ENCODE measurements at regions not wholly inside any gene's neighbourhood (a gene's known extent, or its start where the extent isn't known, plus 50 kb on each side); places are given as distances from the start of the nearest gene placed in this dataset.

GRCh38 chr9:134247918-134248631 lies 78.2 kb upstream of the RXRA start:
- Mint-ChIP-seq H3K27me3 (peaks cover 14 to 17% of the 10 kb centered on the region in 2 donors), H3K9me3 (peaks cover 4% of the 10 kb centered on the region), H3K4me1 (ENCODE audit: low read depth in 2 of 2) (peaks cover 0 to 4% of the 10 kb centered on the region in 2 donors), H3K4me3 (no peak overlapping the region), H3K36me3 (peaks cover 10% of the 10 kb centered on the region), H3K27ac (no peak overlapping the region)
- DNase-seq (ENCODE audit: low spot score), result no peak
- no peak for ATAC-seq

GRCh38 chr9:134251296-134252069 lies 74.8 kb upstream of the RXRA start:
- H3K9me3 Mint-ChIP-seq, result peaks cover 4% of the 10 kb centered on the region
- H3K27me3 Mint-ChIP-seq, result peaks cover 0 to 9% of the 10 kb centered on the region in 2 donors
- H3K36me3 Mint-ChIP-seq, result peaks cover 6% of the 10 kb centered on the region
- peaks cover 0 to 7% of the 10 kb centered on the region in 2 donors for H3K4me1 Mint-ChIP-seq (ENCODE audit: low read depth in 2 of 2)
- H3K27ac Mint-ChIP-seq, result no peak overlapping the region
- no peak overlapping the region for H3K4me3 Mint-ChIP-seq
- DNase-seq (ENCODE audit: low spot score) (no peak), ATAC-seq (no peak)

GRCh38 chr9:134252084-134252830 lies 74.0 kb upstream of the RXRA start:
- no peak for ATAC-seq

GRCh38 chr9:134253606-134254205 lies 72.5 kb upstream of the RXRA start:
- DNase-seq (ENCODE audit: low spot score), result no peak
- Mint-ChIP-seq H3K4me3 (no peak overlapping the region), H3K27ac (no peak overlapping the region), H3K36me3 (no peaks in the 10 kb centered on the region), H3K4me1 (ENCODE audit: low read depth in 2 of 2) (peaks cover 0 to 7% of the 10 kb centered on the region in 2 donors), H3K27me3 (peaks cover 0 to 9% of the 10 kb centered on the region in 2 donors), H3K9me3 (no peaks in the 10 kb centered on the region)
- no peak for ATAC-seq

More at GRCh38 chr9:134252084-134252830, 74.0 kb upstream of the RXRA start:
- DNase-seq (ENCODE audit: low spot score), result no peak
- Mint-ChIP-seq H3K9me3 (peaks cover 4% of the 10 kb centered on the region), H3K4me1 (ENCODE audit: low read depth in 2 of 2) (peaks cover 0 to 7% of the 10 kb centered on the region in 2 donors), H3K4me3 (no peak overlapping the region), H3K27ac (no peak overlapping the region), H3K27me3 (peaks cover 0 to 9% of the 10 kb centered on the region in 2 donors), H3K36me3 (peaks cover 6% of the 10 kb centered on the region)

GRCh38 chr9:134258332-134258731 lies 67.9 kb upstream of the RXRA start:
- Mint-ChIP-seq H3K4me1 (ENCODE audit: low read depth in 2 of 2) (peaks cover 0 to 7% of the 10 kb centered on the region in 2 donors), H3K27ac (no peak overlapping the region), H3K4me3 (no peak overlapping the region), H3K9me3 (no peaks in the 10 kb centered on the region), H3K36me3 (no peaks in the 10 kb centered on the region), H3K27me3 (peaks cover 0 to 9% of the 10 kb centered on the region in 2 donors)
- DNase-seq (ENCODE audit: low spot score), result no peak
- ATAC-seq, result no peak

- peaks cover 0 to 2% of the 10 kb centered on the region in 2 donors for H3K4me1 Mint-ChIP-seq (ENCODE audit: low read depth in 2 of 2)
- no peaks in the 10 kb centered on the region for H3K36me3 Mint-ChIP-seq
- ATAC-seq (no peak), DNase-seq (ENCODE audit: low spot score) (no peak)
- H3K27ac Mint-ChIP-seq, result no peak overlapping the region
- no peaks in the 10 kb centered on the region for H3K9me3 Mint-ChIP-seq
- peaks cover 0 to 3% of the 10 kb centered on the region in 2 donors for H3K27me3 Mint-ChIP-seq
- H3K4me3 Mint-ChIP-seq, result no peak overlapping the region
Measured at GRCh38 chr9:134258828-134259546, 67.3 kb upstream of the RXRA start.

GRCh38 chr9:134259708-134260107 lies 66.5 kb upstream of the RXRA start:
- H3K9me3 Mint-ChIP-seq, result no peaks in the 10 kb centered on the region
- no peak overlapping the region for H3K27ac Mint-ChIP-seq
- ATAC-seq (no peak), DNase-seq (ENCODE audit: low spot score) (no peak)
- H3K27me3 Mint-ChIP-seq, result no peaks in the 10 kb centered on the region
- H3K4me3 Mint-ChIP-seq, result no peak overlapping the region
- no peaks in the 10 kb centered on the region for H3K4me1 Mint-ChIP-seq (ENCODE audit: low read depth in 2 of 2)
- H3K36me3 Mint-ChIP-seq, result no peaks in the 10 kb centered on the region

GRCh38 chr9:134260801-134261200 lies 65.5 kb upstream of the RXRA start:
- Mint-ChIP-seq H3K27ac (no peak overlapping the region), H3K4me1 (ENCODE audit: low read depth in 2 of 2) (no peaks in the 10 kb centered on the region), H3K9me3 (no peaks in the 10 kb centered on the region), H3K36me3 (no peaks in the 10 kb centered on the region), H3K4me3 (no peak overlapping the region), H3K27me3 (peaks cover 1 to 3% of the 10 kb centered on the region in 2 donors)
- no peak for ATAC-seq
- no peak for DNase-seq (ENCODE audit: low spot score)

GRCh38 chr9:134262035-134262434 lies 64.2 kb upstream of the RXRA start:
- H3K4me1 Mint-ChIP-seq (ENCODE audit: low read depth in 2 of 2), result no peaks in the 10 kb centered on the region
- no peaks in the 10 kb centered on the region for H3K9me3 Mint-ChIP-seq
- H3K4me3 Mint-ChIP-seq, result no peak overlapping the region
- no peak overlapping the region for H3K27ac Mint-ChIP-seq
- H3K27me3 Mint-ChIP-seq, result peaks cover 9 to 15% of the 10 kb centered on the region in 2 donors
- no peaks in the 10 kb centered on the region for H3K36me3 Mint-ChIP-seq
- ATAC-seq, result no peak
- no peak for DNase-seq (ENCODE audit: low spot score)

GRCh38 chr9:134263596-134263995 lies 62.7 kb upstream of the RXRA start:
- H3K27me3 Mint-ChIP-seq, result peaks cover 9 to 15% of the 10 kb centered on the region in 2 donors
- ATAC-seq (no peak), DNase-seq (ENCODE audit: low spot score) (no peak)
- H3K4me3 Mint-ChIP-seq, result no peak overlapping the region
- H3K4me1 Mint-ChIP-seq (ENCODE audit: low read depth in 2 of 2), result peaks cover 0 to 4% of the 10 kb centered on the region in 2 donors
- H3K9me3 Mint-ChIP-seq, result no peaks in the 10 kb centered on the region
- no peaks in the 10 kb centered on the region for H3K36me3 Mint-ChIP-seq
- no peak overlapping the region for H3K27ac Mint-ChIP-seq

GRCh38 chr9:134264169-134264568 lies 62.1 kb upstream of the RXRA start:
- H3K27me3 Mint-ChIP-seq, result peaks cover 9 to 15% of the 10 kb centered on the region in 2 donors
- ATAC-seq, result no peak
- H3K36me3 Mint-ChIP-seq, result no peaks in the 10 kb centered on the region
- no peaks in the 10 kb centered on the region for H3K9me3 Mint-ChIP-seq
- H3K4me3 Mint-ChIP-seq, result no peak overlapping the region
- H3K4me1 Mint-ChIP-seq (ENCODE audit: low read depth in 2 of 2), result peaks cover 0 to 4% of the 10 kb centered on the region in 2 donors
- no peak overlapping the region for H3K27ac Mint-ChIP-seq
- DNase-seq (ENCODE audit: low spot score), result no peak

- no peak for ATAC-seq
- Mint-ChIP-seq H3K27me3 (peaks cover 9 to 15% of the 10 kb centered on the region in 2 donors), H3K27ac (no peak overlapping the region)
Measured at GRCh38 chr9:134265078-134265477, 61.2 kb upstream of the RXRA start.

GRCh38 chr9:134266418-134266817 lies 59.8 kb upstream of the RXRA start:
- ATAC-seq (no peak), DNase-seq (ENCODE audit: low spot score) (no peak)
- Mint-ChIP-seq H3K4me3 (no peak overlapping the region), H3K27ac (no peak overlapping the region), H3K27me3 (peaks cover 9 to 15% of the 10 kb centered on the region in 2 donors), H3K9me3 (no peaks in the 10 kb centered on the region), H3K36me3 (no peaks in the 10 kb centered on the region), H3K4me1 (ENCODE audit: low read depth in 2 of 2) (peaks cover 0 to 4% of the 10 kb centered on the region in 2 donors)

More at GRCh38 chr9:134265078-134265477, 61.2 kb upstream of the RXRA start:
- H3K36me3 Mint-ChIP-seq, result no peaks in the 10 kb centered on the region
- no peak for DNase-seq (ENCODE audit: low spot score)
- peaks cover 0 to 4% of the 10 kb centered on the region in 2 donors for H3K4me1 Mint-ChIP-seq (ENCODE audit: low read depth in 2 of 2)
- H3K4me3 Mint-ChIP-seq, result no peak overlapping the region
- no peaks in the 10 kb centered on the region for H3K9me3 Mint-ChIP-seq
